DND-41 (cell line): ENCODE measurements at regions not wholly inside any gene's neighbourhood (a gene's known extent, or its start where the extent isn't known, plus 50 kb on each side); places are given as distances from the start of the nearest gene placed in this dataset.

ENCODE experiments used
- ATAC-seq: fragments of 200-7000 bp; cut with Tn5 transposase; 3 replicates; pipeline ENCODE4 v1.9.1; 2021; ENCODE audit warnings: low read depth; ENCODE audit not compliant: insufficient read depth
- DNase-seq: peaks from one replicate; pipeline ENCODE4 v3.0.0-alpha.2; 2020
- H2AFZ ChIP-seq: 2 replicates; pipeline ENCODE4 v1.6.0; 2012; ENCODE audit warnings: low read depth, low read length
- H3K27ac ChIP-seq: 2 replicates; pipeline ENCODE4 v1.5.1; 2012; ENCODE audit warnings: low read length, inconsistent platforms
- H3K27me3 ChIP-seq: fragments of 200-600 bp; sonication (generic); 2 replicates; pipeline ENCODE4 v1.6.0; 2012; ENCODE audit warnings: low read length, mild to moderate bottlenecking, inconsistent platforms; ENCODE audit not compliant: insufficient read depth, poor library complexity
- H3K36me3 ChIP-seq: 2 replicates; pipeline ENCODE4 v1.5.1; 2012; ENCODE audit warnings: low read length, inconsistent platforms; ENCODE audit not compliant: insufficient read depth
- H3K4me1 ChIP-seq: 2 replicates; pipeline ENCODE4 v1.5.1; 2012; ENCODE audit warnings: mild to moderate bottlenecking, low read length; ENCODE audit not compliant: insufficient read depth
- H3K4me2 ChIP-seq: 2 replicates; pipeline ENCODE4 v1.6.0; 2012; ENCODE audit warnings: mild to moderate bottlenecking, moderate library complexity, low read length, inconsistent platforms; ENCODE audit not compliant: insufficient read depth
- H3K4me3 ChIP-seq, 2 experiments: fragments of 200-600 bp in 1 of 2; shearing (Covaris generic) in 1 of 2; 2 replicates each; pipeline ENCODE4 v1.5.1; 2012 to 2016; ENCODE audit warnings: inconsistent platforms in 2 of 2, low read length in 2 of 2, mild to moderate bottlenecking in 2 of 2, low read depth in 1 of 2, moderate library complexity in 1 of 2
- H3K79me2 ChIP-seq: 2 replicates; pipeline ENCODE4 v1.6.0; 2012; ENCODE audit warnings: low read length, inconsistent platforms; ENCODE audit not compliant: insufficient read depth
- H3K9ac ChIP-seq: 2 replicates; pipeline ENCODE4 v1.6.0; 2012; ENCODE audit warnings: low read depth, mild to moderate bottlenecking, inconsistent platforms, low read length, moderate library complexity
- H3K9me3 ChIP-seq: 2 replicates; pipeline ENCODE4 v1.5.1; 2012; ENCODE audit warnings: low read length, moderate library complexity, mild to moderate bottlenecking, inconsistent platforms; ENCODE audit not compliant: insufficient read depth, severe bottlenecking
- H4K20me1 ChIP-seq: 2 replicates; pipeline ENCODE4 v1.6.0; 2012; ENCODE audit warnings: low read length; ENCODE audit not compliant: insufficient read depth
- EZH2 ChIP-seq: IDR thresholded peaks from 3 replicates; pipeline ENCODE4 v1.6.1; 2012; ENCODE audit warnings: borderline replicate concordance, low read depth, mild to moderate bottlenecking, moderate library complexity, low read length, inconsistent platforms; ENCODE audit not compliant: severe bottlenecking
- TF ChIP-seq, protein P1 (sequence below): IDR thresholded peaks from 2 replicates; pipeline ENCODE4 v1.5.1; 2012; ENCODE audit warnings: borderline replicate concordance, low read length, moderate library complexity, mild to moderate bottlenecking; ENCODE audit not compliant: poor library complexity, severe bottlenecking; ENCODE audit errors: extremely low read depth

GRCh38 chr13:79229761-79230160, 176.3 kb downstream of the RBM26 start:
- no peaks in the 10 kb centered on the region for H3K4me1 ChIP-seq
- no peak overlapping the region for H2AFZ ChIP-seq
- DNase-seq: no peak
- no peaks in the 10 kb centered on the region for H3K79me2 ChIP-seq
- no peak overlapping the region for H3K4me2 ChIP-seq
- H4K20me1 ChIP-seq: no peaks in the 10 kb centered on the region
- H3K9ac ChIP-seq: no peak overlapping the region
- no peak overlapping the region for H3K27ac ChIP-seq
- H3K36me3 ChIP-seq: no peaks in the 10 kb centered on the region
- peaks cover 13% of the 10 kb centered on the region for H3K27me3 ChIP-seq
- H3K9me3 ChIP-seq: no peaks in the 10 kb centered on the region
- TF ChIP-seq, protein P1, sequence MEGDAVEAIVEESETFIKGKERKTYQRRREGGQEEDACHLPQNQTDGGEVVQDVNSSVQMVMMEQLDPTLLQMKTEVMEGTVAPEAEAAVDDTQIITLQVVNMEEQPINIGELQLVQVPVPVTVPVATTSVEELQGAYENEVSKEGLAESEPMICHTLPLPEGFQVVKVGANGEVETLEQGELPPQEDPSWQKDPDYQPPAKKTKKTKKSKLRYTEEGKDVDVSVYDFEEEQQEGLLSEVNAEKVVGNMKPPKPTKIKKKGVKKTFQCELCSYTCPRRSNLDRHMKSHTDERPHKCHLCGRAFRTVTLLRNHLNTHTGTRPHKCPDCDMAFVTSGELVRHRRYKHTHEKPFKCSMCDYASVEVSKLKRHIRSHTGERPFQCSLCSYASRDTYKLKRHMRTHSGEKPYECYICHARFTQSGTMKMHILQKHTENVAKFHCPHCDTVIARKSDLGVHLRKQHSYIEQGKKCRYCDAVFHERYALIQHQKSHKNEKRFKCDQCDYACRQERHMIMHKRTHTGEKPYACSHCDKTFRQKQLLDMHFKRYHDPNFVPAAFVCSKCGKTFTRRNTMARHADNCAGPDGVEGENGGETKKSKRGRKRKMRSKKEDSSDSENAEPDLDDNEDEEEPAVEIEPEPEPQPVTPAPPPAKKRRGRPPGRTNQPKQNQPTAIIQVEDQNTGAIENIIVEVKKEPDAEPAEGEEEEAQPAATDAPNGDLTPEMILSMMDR: no peak
- TF ChIP-seq EZH2: no peak
- ATAC-seq: no peak
- no peak overlapping the region for H3K4me3 ChIP-seq

DNA sequence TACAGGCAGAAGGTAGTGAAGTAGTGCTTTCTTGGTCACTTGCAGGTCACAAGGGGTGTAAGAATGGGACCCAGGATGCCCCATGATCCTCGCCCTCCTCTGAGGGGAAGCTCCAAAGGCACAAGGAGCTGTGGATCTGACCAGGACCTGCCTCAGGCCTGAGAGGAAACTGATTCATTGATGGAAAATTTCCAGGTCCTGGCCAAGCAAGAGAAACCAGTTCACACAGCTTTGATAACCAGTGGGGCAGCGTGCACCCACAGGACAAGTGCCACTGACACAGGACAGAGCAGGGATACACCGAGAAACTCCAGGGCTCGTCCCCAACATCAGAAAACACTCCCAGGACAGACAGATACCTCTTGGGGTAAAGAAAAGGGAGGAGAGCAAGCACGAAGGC, 177.1 kb downstream of the RBM26 start:
- DNase-seq (no peak), ATAC-seq (no peak)
- Histone ChIP-seq H3K27ac (no peak overlapping the region), H3K36me3 (no peaks in the 10 kb centered on the region), H3K4me1 (no peaks in the 10 kb centered on the region), H3K4me3 (no peak overlapping the region), H3K27me3 (peaks cover 13% of the 10 kb centered on the region), H4K20me1 (no peaks in the 10 kb centered on the region), H3K4me2 (no peak overlapping the region), H2AFZ (no peak overlapping the region), H3K9ac (no peak overlapping the region), H3K79me2 (no peaks in the 10 kb centered on the region), H3K9me3 (no peaks in the 10 kb centered on the region)
- no peak for TF ChIP-seq EZH2
- TF ChIP-seq, protein P1: no peak

GRCh38 chr13:79227418-79227817, 178.6 kb downstream of the RBM26 start:
- Histone ChIP-seq H3K27me3 (peaks cover 16% of the 10 kb centered on the region), H3K9ac (no peak overlapping the region), H3K4me3 (no peak overlapping the region), H3K4me1 (no peaks in the 10 kb centered on the region), H3K9me3 (no peaks in the 10 kb centered on the region), H2AFZ (no peak overlapping the region), H4K20me1 (no peaks in the 10 kb centered on the region), H3K79me2 (no peaks in the 10 kb centered on the region), H3K27ac (no peak overlapping the region), H3K4me2 (no peak overlapping the region), H3K36me3 (no peaks in the 10 kb centered on the region)
- TF ChIP-seq, protein P1: no peak
- TF ChIP-seq EZH2: no peak
- no peak for DNase-seq
- no peak for ATAC-seq

- Histone ChIP-seq H3K36me3 (no peaks in the 10 kb centered on the region), H3K27ac (no peak overlapping the region), H3K9ac (no peak overlapping the region), H3K4me3 (no peak overlapping the region), H3K27me3 (peaks cover 15% of the 10 kb centered on the region), H4K20me1 (no peaks in the 10 kb centered on the region), H3K9me3 (no peaks in the 10 kb centered on the region), H3K4me2 (no peak overlapping the region), H3K79me2 (no peaks in the 10 kb centered on the region), H3K4me1 (no peaks in the 10 kb centered on the region), H2AFZ (no peak overlapping the region)
- no peak for ATAC-seq
- no peak for TF ChIP-seq EZH2
- TF ChIP-seq, protein P1: no peak
- DNase-seq: no peak
These were observed 179.1 kb downstream of the RBM26 start for GRCh38 chr13:79226938-79227337.
